CD14-positive monocyte (primary cell): ENCODE measurements at regions not wholly inside any gene's neighbourhood (a gene's known extent, or its start where the extent isn't known, plus 50 kb on each side); places are given as distances from the start of the nearest gene placed in this dataset.

Experiments used
- DNase-seq, 3 donors: peaks; one replicate each; pipeline ENCODE4 v3.0.0-alpha.2; 2011 to 2022
- H2AFZ ChIP-seq: 2 replicates; pipeline ENCODE4 v1.6.0; 2012; ENCODE audit warnings: mild to moderate bottlenecking, low read depth, low read length, inconsistent platforms; ENCODE audit not compliant: insufficient read depth, poor library complexity, severe bottlenecking
- H3K27ac ChIP-seq, 2 donors: 1 replicate in 1 of 2; 2 replicates in 1 of 2; pipeline ENCODE4 v1.5.1; 2012 to 2013; ENCODE audit warnings: low read length in 2 of 2, control low read depth in 1 of 2, inconsistent platforms in 1 of 2, low read depth in 1 of 2, mild to moderate bottlenecking in 1 of 2
- H3K27me3 ChIP-seq, 2 donors: one replicate each; pipeline versions ENCODE4 v1.6.0 to v1.6.1; 2011 to 2013; ENCODE audit warnings: low read length in 2 of 2; ENCODE audit not compliant: control insufficient read depth in 2 of 2, insufficient read depth in 2 of 2
- H3K36me3 ChIP-seq, 2 donors: replicated peaks in 1 of 2; 1 replicate in 1 of 2; 2 replicates in 1 of 2; pipeline versions ENCODE4 v1.5.1 to v1.6.1; 2012 to 2013; ENCODE audit warnings: low read length in 2 of 2, control low read depth in 1 of 2, inconsistent platforms in 1 of 2, mild to moderate bottlenecking in 1 of 2; ENCODE audit not compliant: insufficient read depth in 2 of 2, control insufficient read depth in 1 of 2
- H3K4me1 ChIP-seq, 2 donors: 1 replicate in 1 of 2; 2 replicates in 1 of 2; pipeline versions ENCODE4 v1.5.1 to v1.6.1; 2012 to 2013; ENCODE audit warnings: low read length in 2 of 2, control low read depth in 1 of 2, inconsistent platforms in 1 of 2, mild to moderate bottlenecking in 1 of 2, moderate library complexity in 1 of 2; ENCODE audit not compliant: insufficient read depth in 2 of 2, control insufficient read depth in 1 of 2
- H3K4me2 ChIP-seq: replicated peaks from 2 replicates; pipeline ENCODE3; 2012; ENCODE audit warnings: low read length, moderate library complexity, mild to moderate bottlenecking; ENCODE audit not compliant: poor library complexity, severe bottlenecking; ENCODE audit errors: extremely low read depth
- H3K4me3 ChIP-seq, 3 experiments: fragments of 200-600 bp in 1 of 3; sonication (generic) in 1 of 3; replicated peaks in 1 of 3; 1 replicate in 2 of 3; 2 replicates in 1 of 3; pipeline ENCODE4 v1.5.1; 2011 to 2013; ENCODE audit warnings: low read length in 3 of 3, mild to moderate bottlenecking in 3 of 3, control low read depth in 2 of 3, low read depth in 2 of 3, inconsistent platforms in 1 of 3, moderate library complexity in 1 of 3
- H3K79me2 ChIP-seq: 2 replicates; pipeline ENCODE4 v1.6.0; 2012; ENCODE audit warnings: mild to moderate bottlenecking, control low read depth, inconsistent platforms, low read length, moderate library complexity; ENCODE audit not compliant: insufficient read depth
- H3K9ac ChIP-seq: 2 replicates; pipeline ENCODE4 v1.6.0; 2017; ENCODE audit warnings: low read length, mild to moderate bottlenecking; ENCODE audit not compliant: insufficient read depth, poor library complexity, severe bottlenecking
- H3K9me3 ChIP-seq, 2 donors: replicated peaks in 1 of 2; 1 replicate in 1 of 2; 2 replicates in 1 of 2; pipeline versions ENCODE4 v1.5.1 to v1.6.1; 2012 to 2013; ENCODE audit warnings: low read length in 2 of 2, control low read depth in 1 of 2; ENCODE audit not compliant: control insufficient read depth in 1 of 2, insufficient read depth in 1 of 2
- H4K20me1 ChIP-seq: 2 replicates; pipeline ENCODE4 v1.6.0; 2012; ENCODE audit warnings: mild to moderate bottlenecking, low read length, control low read depth, moderate library complexity; ENCODE audit not compliant: insufficient read depth
- H3K27ac Mint-ChIP-seq, 7 donors: one replicate each; pipeline ENCODE4 v1.8.0; 2020; ENCODE audit warnings: mild to moderate bottlenecking in 7 of 7, mixed read lengths in 7 of 7, moderate library complexity in 6 of 7, inconsistent platforms in 2 of 7
- H3K27me3 Mint-ChIP-seq, 3 donors: one replicate each; pipeline ENCODE4 v1.8.0; 2021 to 2022; ENCODE audit warnings: low read depth in 3 of 3, mild to moderate bottlenecking in 3 of 3, mixed read lengths in 3 of 3, moderate library complexity in 3 of 3, inconsistent platforms in 1 of 3
- H3K36me3 Mint-ChIP-seq, 2 donors: one replicate each; pipeline ENCODE4 v1.8.0; 2020; ENCODE audit warnings: mixed read lengths in 2 of 2, inconsistent platforms in 1 of 2, mild to moderate bottlenecking in 1 of 2
- H3K4me1 Mint-ChIP-seq: one replicate; pipeline ENCODE4 v1.8.0; 2020; ENCODE audit warnings: mild to moderate bottlenecking, mixed read lengths
- H3K4me3 Mint-ChIP-seq, 2 donors: one replicate each; pipeline ENCODE4 v1.8.0; 2020; ENCODE audit warnings: mild to moderate bottlenecking in 2 of 2, mixed read lengths in 2 of 2, moderate library complexity in 1 of 2
- H3K9me3 Mint-ChIP-seq, 7 donors: one replicate each; pipeline ENCODE4 v1.8.0; 2020 to 2022; ENCODE audit warnings: mixed read lengths in 7 of 7, mild to moderate bottlenecking in 6 of 7, moderate library complexity in 6 of 7, inconsistent platforms in 2 of 7
- CTCF ChIP-seq: fragments of 200-600 bp; IDR thresholded peaks from one replicate; pipeline ENCODE4 v1.8.0; 2022; ENCODE audit warnings: antibody characterized with exemption, mild to moderate bottlenecking
- WGBS: methylation state at CpG from one replicate; pipeline ENCODE4 v1.1.5; 2013; ENCODE audit warnings: missing lambda C conversion rate; ENCODE audit not compliant: insufficient coverage; 5-methylcytosine and 5-hydroxymethylcytosine counted together
- intact Hi-C, 2 donors: fragments of 100-400 bp; cut with micrococcal nuclease; formaldehyde crosslinking; loops; one replicate each; pipeline versions ENCODE4 v1.15.0 to v1.15.1; 2023

DNA sequence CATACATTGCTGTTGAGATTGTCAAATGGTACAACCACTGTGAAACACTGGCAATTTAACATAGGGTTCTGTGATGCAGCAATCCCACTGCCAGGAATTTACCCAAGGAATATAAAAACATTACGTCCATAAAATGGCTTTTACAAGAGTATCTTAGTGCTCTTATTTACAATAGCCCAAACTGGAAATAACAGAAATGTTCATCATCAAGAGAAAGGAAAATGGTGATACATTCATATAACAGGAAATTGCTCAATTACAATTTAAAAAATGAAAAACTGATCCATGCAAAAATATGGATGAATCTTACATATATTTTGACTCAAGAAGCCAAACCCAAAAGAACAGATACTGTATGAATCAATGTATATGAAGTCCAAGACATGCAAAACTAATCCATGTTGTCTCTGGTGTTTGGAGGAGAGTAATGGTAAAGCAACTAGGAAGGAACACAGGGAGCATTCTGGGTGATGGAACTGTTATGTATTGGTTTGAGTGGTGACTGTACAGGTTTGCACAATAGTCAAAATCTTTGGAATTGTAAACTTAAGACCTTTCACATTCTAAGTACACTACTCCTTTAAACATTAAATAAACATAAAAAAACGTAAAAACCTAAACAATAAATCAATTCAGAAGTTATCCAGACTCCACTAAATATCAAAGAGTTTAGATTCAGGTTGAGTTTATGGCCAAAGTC, 104.8 kb upstream of the WDR75 start:
- H4K20me1 ChIP-seq: no peaks in the 10 kb centered on the region
- no peak overlapping the region for H3K9ac ChIP-seq
- no peaks in the 10 kb centered on the region for H3K79me2 ChIP-seq
- no peak overlapping the region for H3K27ac ChIP-seq
- Mint-ChIP-seq H3K9me3 (peaks cover 2 to 23% (median 5%) of the 10 kb centered on the region in 7 donors), H3K4me1 (no peaks in the 10 kb centered on the region), H3K4me3 (no peak overlapping the region), H3K27ac (no peak overlapping the region), H3K36me3 (no peaks in the 10 kb centered on the region), H3K27me3 (peaks cover 0 to 2% (median 0%) of the 10 kb centered on the region in 3 donors)
- intact Hi-C loops: no loop called here
- peaks cover 0 to 17% of the 10 kb centered on the region in 2 donors for H3K9me3 ChIP-seq
- H3K4me1 ChIP-seq: no peaks in the 10 kb centered on the region
- H3K36me3 ChIP-seq: no peaks in the 10 kb centered on the region
- no peak overlapping the region for H2AFZ ChIP-seq
- no peak for DNase-seq
- H3K27me3 ChIP-seq: no peaks in the 10 kb centered on the region
- WGBS: no CpG with 5 or more reads among the region's 2 CpGs
- no peak overlapping the region for H3K4me2 ChIP-seq
- H3K4me3 ChIP-seq: no peak overlapping the region
- no peak for TF ChIP-seq CTCF

GRCh38 chr2:189337656-189338055, 103.6 kb upstream of the WDR75 start:
- no CpG with 5 or more reads among the region's 1 CpG for WGBS
- Histone ChIP-seq H3K4me3 (no peak overlapping the region), H3K9ac (no peak overlapping the region), H3K36me3 (no peaks in the 10 kb centered on the region), H4K20me1 (no peaks in the 10 kb centered on the region), H3K4me1 (no peaks in the 10 kb centered on the region), H3K27ac (no peak overlapping the region), H2AFZ (no peak overlapping the region), H3K9me3 (peaks cover 0 to 17% of the 10 kb centered on the region in 2 donors), H3K79me2 (no peaks in the 10 kb centered on the region), H3K4me2 (no peak overlapping the region), H3K27me3 (no peaks in the 10 kb centered on the region)
- intact Hi-C loops: no loop called here
- no peak for DNase-seq
- H3K27me3 Mint-ChIP-seq: peaks cover 0 to 2% (median 0%) of the 10 kb centered on the region in 3 donors
- H3K36me3 Mint-ChIP-seq: no peaks in the 10 kb centered on the region
- H3K9me3 Mint-ChIP-seq: peaks cover 0 to 20% (median 5%) of the 10 kb centered on the region in 7 donors
- TF ChIP-seq CTCF: no peak
- no peaks in the 10 kb centered on the region for H3K4me1 Mint-ChIP-seq
- H3K4me3 Mint-ChIP-seq: no peak overlapping the region
- H3K27ac Mint-ChIP-seq: no peak overlapping the region
